Astrocyte (in vitro differentiated cells and primary cell): ENCODE measurements at regions not wholly inside any gene's neighbourhood (a gene's known extent, or its start where the extent isn't known, plus 50 kb on each side); places are given as distances from the start of the nearest gene placed in this dataset.

Source experiments
- DNase-seq: peaks from one replicate; pipeline ENCODE4 v3.0.0-alpha.2; 2010; ENCODE audit warnings: low read depth
- FAIRE-seq: peaks from 2 replicates; lab custom pipeline; 2011; peaks lifted over from hg19 to GRCh38; lab: Jason Lieb, UNC
- H2AFZ ChIP-seq: 2 replicates; pipeline ENCODE4 v1.6.0; 2012; ENCODE audit warnings: low read depth, low read length, inconsistent platforms
- H3K27ac ChIP-seq: 2 replicates; pipeline ENCODE4 v1.5.1; 2011; ENCODE audit warnings: low read depth, low read length, inconsistent platforms
- H3K27me3 ChIP-seq: 2 replicates; pipeline ENCODE4 v1.6.0; 2011; ENCODE audit warnings: low read length, inconsistent platforms; ENCODE audit not compliant: insufficient read depth
- H3K36me3 ChIP-seq: 2 replicates; pipeline ENCODE4 v1.5.1; 2011; ENCODE audit warnings: low read length, inconsistent platforms; ENCODE audit not compliant: insufficient read depth
- H3K4me1 ChIP-seq: 2 replicates; pipeline ENCODE4 v1.5.1; 2011; ENCODE audit warnings: low read length, inconsistent platforms; ENCODE audit not compliant: insufficient read depth
- H3K4me2 ChIP-seq: 2 replicates; pipeline ENCODE4 v1.6.0; 2012; ENCODE audit warnings: low read length, inconsistent platforms
- H3K4me3 ChIP-seq: 2 replicates; pipeline ENCODE4 v1.5.1; 2011; ENCODE audit warnings: low read depth, mild to moderate bottlenecking, low read length, inconsistent platforms; ENCODE audit not compliant: insufficient read depth
- H3K79me2 ChIP-seq: 2 replicates; pipeline ENCODE4 v1.6.0; 2012; ENCODE audit warnings: mild to moderate bottlenecking, low read length, inconsistent platforms; ENCODE audit not compliant: insufficient read depth
- H3K9ac ChIP-seq: 2 replicates; pipeline ENCODE4 v1.6.0; 2012; ENCODE audit warnings: mild to moderate bottlenecking, low read length, inconsistent platforms
- H3K9me3 ChIP-seq: 2 replicates; pipeline ENCODE4 v1.5.1; 2012; ENCODE audit warnings: low read depth, mild to moderate bottlenecking, low read length, inconsistent platforms; ENCODE audit not compliant: insufficient read depth
- H4K20me1 ChIP-seq: 2 replicates; pipeline ENCODE4 v1.6.0; 2012; ENCODE audit warnings: low read length, inconsistent platforms; ENCODE audit not compliant: insufficient read depth
- H3K27ac Mint-ChIP-seq: one replicate; pipeline ENCODE4 v1.8.0; 2021; ENCODE audit warnings: mild to moderate bottlenecking, mixed read lengths; ENCODE audit not compliant: unreplicated experiment
- H3K27me3 Mint-ChIP-seq: one replicate; pipeline ENCODE4 v1.8.0; 2021; ENCODE audit warnings: low read depth, mixed read lengths; ENCODE audit not compliant: unreplicated experiment
- H3K36me3 Mint-ChIP-seq: one replicate; pipeline ENCODE4 v1.8.0; 2021; ENCODE audit warnings: low read depth, mixed read lengths; ENCODE audit not compliant: unreplicated experiment
- H3K4me1 Mint-ChIP-seq: one replicate; pipeline ENCODE4 v1.8.0; 2021; ENCODE audit warnings: low read depth, mixed read lengths; ENCODE audit not compliant: unreplicated experiment
- H3K4me3 Mint-ChIP-seq: one replicate; pipeline ENCODE4 v1.8.0; 2021; ENCODE audit warnings: mild to moderate bottlenecking, moderate library complexity, mixed read lengths; ENCODE audit not compliant: unreplicated experiment
- H3K9me3 Mint-ChIP-seq: one replicate; pipeline ENCODE4 v1.8.0; 2021; ENCODE audit warnings: mild to moderate bottlenecking, mixed read lengths; ENCODE audit not compliant: unreplicated experiment
- EZH2 ChIP-seq: IDR thresholded peaks from 2 replicates; pipeline ENCODE4 v1.6.1; 2012; ENCODE audit warnings: mild to moderate bottlenecking, low read length, inconsistent platforms; ENCODE audit not compliant: insufficient read depth
- TF ChIP-seq, protein P1 (sequence below): IDR thresholded peaks from 2 replicates; pipeline ENCODE4 v1.5.1; 2011; ENCODE audit warnings: low read depth, mild to moderate bottlenecking, inconsistent platforms, low read length, moderate library complexity; ENCODE audit not compliant: insufficient read depth

DNA sequence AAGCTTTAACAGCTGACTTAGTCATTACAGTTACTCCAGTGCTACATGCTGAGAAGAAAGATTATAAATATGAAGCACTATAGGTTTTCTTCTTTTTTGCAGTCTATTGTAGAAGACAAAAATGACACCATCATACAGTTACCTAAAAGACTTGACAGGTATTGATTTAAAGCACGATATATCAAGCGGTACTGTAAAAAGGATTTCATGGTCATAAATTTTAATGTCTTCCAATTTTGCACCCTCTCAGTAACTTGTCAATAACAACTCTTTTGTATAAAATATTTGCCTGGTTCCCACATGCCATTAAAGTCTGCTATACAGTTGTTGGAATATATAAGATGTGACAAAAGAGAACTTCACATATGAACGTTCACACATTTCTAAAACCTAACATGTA is 102.8 kb downstream of the ZIC5 start:
- Mint-ChIP-seq H3K4me1 (peaks cover 5% of the 10 kb centered on the region), H3K27ac (no peak overlapping the region)
- no peaks in the 10 kb centered on the region for H3K9me3 ChIP-seq

GRCh38 chr13:99867535-99868257 is 103.9 kb downstream of the ZIC5 start:
- peaks cover 5% of the 10 kb centered on the region for H3K4me1 Mint-ChIP-seq

More for the DNA sequence above, 102.8 kb downstream of the ZIC5 start:
- H3K9ac ChIP-seq = no peak overlapping the region
- H4K20me1 ChIP-seq = no peaks in the 10 kb centered on the region
- no peaks in the 10 kb centered on the region for H3K79me2 ChIP-seq
- H3K36me3 ChIP-seq = no peaks in the 10 kb centered on the region
- FAIRE-seq (no peak), DNase-seq (no peak)
- TF ChIP-seq EZH2 = no peak
- TF ChIP-seq, protein P1, sequence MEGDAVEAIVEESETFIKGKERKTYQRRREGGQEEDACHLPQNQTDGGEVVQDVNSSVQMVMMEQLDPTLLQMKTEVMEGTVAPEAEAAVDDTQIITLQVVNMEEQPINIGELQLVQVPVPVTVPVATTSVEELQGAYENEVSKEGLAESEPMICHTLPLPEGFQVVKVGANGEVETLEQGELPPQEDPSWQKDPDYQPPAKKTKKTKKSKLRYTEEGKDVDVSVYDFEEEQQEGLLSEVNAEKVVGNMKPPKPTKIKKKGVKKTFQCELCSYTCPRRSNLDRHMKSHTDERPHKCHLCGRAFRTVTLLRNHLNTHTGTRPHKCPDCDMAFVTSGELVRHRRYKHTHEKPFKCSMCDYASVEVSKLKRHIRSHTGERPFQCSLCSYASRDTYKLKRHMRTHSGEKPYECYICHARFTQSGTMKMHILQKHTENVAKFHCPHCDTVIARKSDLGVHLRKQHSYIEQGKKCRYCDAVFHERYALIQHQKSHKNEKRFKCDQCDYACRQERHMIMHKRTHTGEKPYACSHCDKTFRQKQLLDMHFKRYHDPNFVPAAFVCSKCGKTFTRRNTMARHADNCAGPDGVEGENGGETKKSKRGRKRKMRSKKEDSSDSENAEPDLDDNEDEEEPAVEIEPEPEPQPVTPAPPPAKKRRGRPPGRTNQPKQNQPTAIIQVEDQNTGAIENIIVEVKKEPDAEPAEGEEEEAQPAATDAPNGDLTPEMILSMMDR = no peak
- H3K4me2 ChIP-seq = no peak overlapping the region
- Mint-ChIP-seq H3K9me3 (no peaks in the 10 kb centered on the region), H3K36me3 (no peaks in the 10 kb centered on the region), H3K4me3 (no peak overlapping the region), H3K27me3 (peaks cover 21% of the 10 kb centered on the region)
- no peak overlapping the region for H3K4me3 ChIP-seq
- peaks cover 11% of the 10 kb centered on the region for H3K27me3 ChIP-seq
- no peak overlapping the region for H3K27ac ChIP-seq
- H3K4me1 ChIP-seq = no peaks in the 10 kb centered on the region
- no peak overlapping the region for H2AFZ ChIP-seq

More at GRCh38 chr13:99867535-99868257, 103.9 kb downstream of the ZIC5 start:
- peaks cover 11% of the 10 kb centered on the region for H3K27me3 ChIP-seq
- FAIRE-seq (no peak), DNase-seq (no peak)
- no peak for TF ChIP-seq EZH2
- TF ChIP-seq, protein P1 = no peak
- H3K79me2 ChIP-seq = no peaks in the 10 kb centered on the region
- H3K27me3 Mint-ChIP-seq = peaks cover 21% of the 10 kb centered on the region
- no peaks in the 10 kb centered on the region for H3K9me3 Mint-ChIP-seq
- no peaks in the 10 kb centered on the region for H4K20me1 ChIP-seq
- H3K9me3 ChIP-seq = no peaks in the 10 kb centered on the region
- H3K27ac Mint-ChIP-seq = no peak overlapping the region
- no peaks in the 10 kb centered on the region for H3K36me3 Mint-ChIP-seq
- no peak overlapping the region for H3K9ac ChIP-seq
- H3K4me2 ChIP-seq = no peak overlapping the region
- no peak overlapping the region for H3K4me3 ChIP-seq
- H3K4me3 Mint-ChIP-seq = no peak overlapping the region
- no peaks in the 10 kb centered on the region for H3K36me3 ChIP-seq
- H2AFZ ChIP-seq = no peak overlapping the region
- no peak overlapping the region for H3K27ac ChIP-seq
- no peaks in the 10 kb centered on the region for H3K4me1 ChIP-seq
